PC-3 (cell line): ENCODE measurements at regions not wholly inside any gene's neighbourhood (a gene's known extent, or its start where the extent isn't known, plus 50 kb on each side); places are given as distances from the start of the nearest gene placed in this dataset.

Source experiments
- ATAC-seq: fragments of 200-7000 bp; cut with Tn5 transposase; 2 replicates; pipeline ENCODE4 v1.9.1; 2020; ENCODE audit warnings: mild to moderate bottlenecking, moderate library complexity
- BruUV-seq: library from RNA; stranded (reverse); fragments of 400-500 nt; replicated peaks from 2 replicates; lab custom pipeline; 2021; lab: Mats Ljungman, UMichigan
- CTCF ChIA-PET: fragments of 300-600 bp; sonication (Branson Sonifier 250); formaldehyde crosslinking; loops from one replicate; lab custom pipeline; 2022; ENCODE audit warnings: antibody characterized with exemption; lab: Charles Lee
- POLR2A ChIA-PET: fragments of 300-600 bp; sonication (Branson Sonifier 250); formaldehyde crosslinking; loops from one replicate; lab custom pipeline; 2022; ENCODE audit warnings: antibody characterized with exemption; ENCODE audit not compliant: unreplicated experiment; lab: Charles Lee
- DNase-seq: peaks from one replicate; pipeline ENCODE4 v3.0.0-alpha.2; 2015
- H2AFZ ChIP-seq: fragments of 300-600 bp; sonication (generic); 2 replicates; pipeline ENCODE4 v1.6.0; 2016; ENCODE audit warnings: antibody characterized with exemption, low read length
- H3F3A ChIP-seq: fragments of 300-600 bp; sonication (generic); one replicate; pipeline ENCODE4 v1.6.0; 2017; ENCODE audit warnings: antibody characterized with exemption, low read length, control low read depth, mild to moderate bottlenecking; ENCODE audit not compliant: unreplicated experiment
- H3K27ac ChIP-seq: fragments of 300-600 bp; sonication (generic); 2 replicates; pipeline ENCODE4 v1.5.1; 2016; ENCODE audit warnings: mild to moderate bottlenecking, low read length
- H3K27me3 ChIP-seq: fragments of 300-600 bp; sonication (generic); 2 replicates; pipeline ENCODE4 v1.6.1; 2016; ENCODE audit warnings: low read length, mixed read lengths
- H3K36me3 ChIP-seq: fragments of 300-600 bp; sonication (generic); 2 replicates; pipeline ENCODE4 v1.6.1; 2016; ENCODE audit warnings: low read depth, mixed run types, low read length, mixed read lengths
- H3K4me1 ChIP-seq: fragments of 300-600 bp; sonication (generic); 2 replicates; pipeline ENCODE4 v1.5.1; 2016; ENCODE audit warnings: low read length; ENCODE audit not compliant: insufficient read depth
- H3K4me2 ChIP-seq: fragments of 300-600 bp; sonication (generic); 2 replicates; pipeline ENCODE4 v1.6.0; 2016; ENCODE audit warnings: low read length
- H3K4me3 ChIP-seq: fragments of 300-600 bp; sonication (generic); 2 replicates; pipeline ENCODE4 v1.5.1; 2016; ENCODE audit warnings: mild to moderate bottlenecking, low read length, mixed read lengths
- H3K79me2 ChIP-seq: fragments of 300-600 bp; sonication (generic); 2 replicates; pipeline ENCODE4 v1.6.1; 2017; ENCODE audit warnings: low read length, mixed read lengths
- H3K9ac ChIP-seq: fragments of 300-600 bp; sonication (generic); 2 replicates; pipeline ENCODE4 v1.6.0; 2016; ENCODE audit warnings: mild to moderate bottlenecking, low read length
- H3K9me2 ChIP-seq: fragments of 300-600 bp; sonication (generic); replicated peaks from 2 replicates; pipeline ENCODE4 v1.6.1; 2016; ENCODE audit warnings: mixed run types, low read length, mixed read lengths
- H3K9me3 ChIP-seq: fragments of 300-600 bp; sonication (generic); 2 replicates; pipeline ENCODE4 v1.6.1; 2016; ENCODE audit warnings: low read length, mixed read lengths
- H4K20me1 ChIP-seq: fragments of 300-600 bp; sonication (generic); 2 replicates; pipeline ENCODE4 v1.6.1; 2016; ENCODE audit warnings: low read length, mixed read lengths
- CTCF ChIP-seq: fragments of 300-600 bp; sonication (generic); conservative IDR thresholded peaks from 2 replicates; pipeline ENCODE4 v1.5.1; 2017; ENCODE audit warnings: antibody characterized with exemption, low read depth, mild to moderate bottlenecking, low read length
- EZH2 ChIP-seq: fragments of 300-600 bp; sonication (generic); IDR thresholded peaks from one replicate; pipeline ENCODE4 v1.6.1; 2017; ENCODE audit warnings: antibody characterized with exemption, mild to moderate bottlenecking, low read length; ENCODE audit not compliant: unreplicated experiment
- EZH2phosphoT487 ChIP-seq: fragments of 300-600 bp; sonication (generic); IDR thresholded peaks from 2 replicates; pipeline ENCODE4 v1.6.1; 2018; ENCODE audit warnings: mild to moderate bottlenecking, antibody characterized with exemption, low read length, borderline replicate concordance
- intact Hi-C: fragments of 100-400 bp; cut with micrococcal nuclease; formaldehyde crosslinking; loops from 2 replicates; pipeline ENCODE4 v1.9.0; 2023

GRCh38 chr6:84434550-84434949 is 207.1 kb upstream of the CEP162 start:
- ATAC-seq, result no peak
- no peaks in the 10 kb centered on the region for H3K79me2 ChIP-seq

GRCh38 chr6:84432619-84433018 is 205.2 kb upstream of the CEP162 start:
- DNase-seq (no peak), ATAC-seq (no peak)
- no peaks in the 10 kb centered on the region for H3F3A ChIP-seq
- H3K9me2 ChIP-seq, result no peaks in the 10 kb centered on the region
- H3K4me3 ChIP-seq, result no peak overlapping the region
- no peak overlapping the region for H3K9ac ChIP-seq
- TF ChIP-seq EZH2phosphoT487 (no peak), CTCF (no peak), EZH2 (no peak)
- H3K4me2 ChIP-seq, result no peak overlapping the region
- H3K27me3 ChIP-seq, result no peaks in the 10 kb centered on the region
- no peaks in the 10 kb centered on the region for H3K36me3 ChIP-seq
- H2AFZ ChIP-seq, result no peak overlapping the region
- no peaks in the 10 kb centered on the region for H3K9me3 ChIP-seq
- intact Hi-C loops, result no loop called here
- BruUV-seq, result no TSS peak
- H3K27ac ChIP-seq, result no peak overlapping the region
- CTCF ChIA-PET, result no interaction called here
- H3K79me2 ChIP-seq, result no peaks in the 10 kb centered on the region
- no peaks in the 10 kb centered on the region for H3K4me1 ChIP-seq
- H4K20me1 ChIP-seq, result no peaks in the 10 kb centered on the region
- POLR2A ChIA-PET, result no interaction called here

More at GRCh38 chr6:84434550-84434949, 207.1 kb upstream of the CEP162 start:
- Histone ChIP-seq H4K20me1 (no peaks in the 10 kb centered on the region), H3K4me2 (no peak overlapping the region), H3K4me3 (no peak overlapping the region), H3K27ac (no peak overlapping the region), H3K4me1 (no peaks in the 10 kb centered on the region), H3K9ac (no peak overlapping the region), H3K36me3 (no peaks in the 10 kb centered on the region), H3F3A (no peaks in the 10 kb centered on the region), H3K9me2 (no peaks in the 10 kb centered on the region), H3K9me3 (no peaks in the 10 kb centered on the region), H3K27me3 (no peaks in the 10 kb centered on the region), H2AFZ (no peak overlapping the region)
- TF ChIP-seq CTCF (no peak), EZH2 (no peak), EZH2phosphoT487 (no peak)
- intact Hi-C loops, result no loop called here
- POLR2A ChIA-PET, result no interaction called here
- BruUV-seq, result no TSS peak
- CTCF ChIA-PET, result no interaction called here
- no peak for DNase-seq

GRCh38 chr6:84428300-84428907 is 201.0 kb upstream of the CEP162 start:
- CTCF ChIA-PET, result interaction anchor here (0.5 to 0.7 kb wide), 3 partner anchors 39 to 339 kb away, joined by 3 to 4 read pairs (median 3); no protein-coding TSS in a partner anchor
- Histone ChIP-seq H3K27ac (no peak overlapping the region), H3F3A (no peaks in the 10 kb centered on the region), H3K36me3 (no peaks in the 10 kb centered on the region), H3K79me2 (no peaks in the 10 kb centered on the region), H3K9me2 (no peaks in the 10 kb centered on the region), H2AFZ (no peak overlapping the region), H4K20me1 (no peaks in the 10 kb centered on the region), H3K4me1 (no peaks in the 10 kb centered on the region), H3K27me3 (no peaks in the 10 kb centered on the region), H3K4me2 (no peak overlapping the region), H3K9ac (no peak overlapping the region), H3K4me3 (no peak overlapping the region), H3K9me3 (no peaks in the 10 kb centered on the region)
- TF ChIP-seq EZH2phosphoT487, result no peak
- TF ChIP-seq EZH2, result no peak
- peak; percentile 88 for TF ChIP-seq CTCF
- DNase-seq (peak; percentile 71), ATAC-seq (peak; percentile 64)
- POLR2A ChIA-PET, result no interaction called here
- intact Hi-C loops, result loop anchor here (2.0 to 5.0 kb wide), 4 partner anchors 76 to 349 kb away; no protein-coding TSS in a partner anchor
- BruUV-seq, result no TSS peak
